ENCODE measurements at regions not wholly inside any gene's neighbourhood (a gene's known extent, or its start where the extent isn't known, plus 50 kb on each side); places are given as distances from the start of the nearest gene placed in this dataset.

- DNase-seq (ENCODE audit: low spot score): no peak
- no peak for TF ChIP-seq CTCF (IDR thresholded peaks at IDR 0.05; ENCODE audit: borderline replicate concordance, control extremely low read depth, extremely low read depth, insufficient read depth, missing control alignments)
- in situ Hi-C loops (cut with MboI; ENCODE audit: low sequenced_read_pairs, unreplicated experiment): no loop called here
These were observed 1654.6 kb upstream of the RAG2 start for GRCh38 chr11:38252620-38253019.

GRCh38 chr11:38246451-38246850, 1648.4 kb upstream of the RAG2 start:
- DNase-seq (ENCODE audit: low spot score): no peak
- in situ Hi-C loops (cut with MboI; ENCODE audit: low sequenced_read_pairs, unreplicated experiment): no loop called here
- TF ChIP-seq CTCF (IDR thresholded peaks at IDR 0.05; ENCODE audit: borderline replicate concordance, control extremely low read depth, extremely low read depth, insufficient read depth, missing control alignments): no peak

- in situ Hi-C loops (cut with MboI; ENCODE audit: low sequenced_read_pairs, unreplicated experiment): no loop called here
- TF ChIP-seq CTCF (IDR thresholded peaks at IDR 0.05; ENCODE audit: borderline replicate concordance, control extremely low read depth, extremely low read depth, insufficient read depth, missing control alignments): no peak
- DNase-seq (ENCODE audit: low spot score): no peak
These were observed 1628.6 kb upstream of the RAG2 start for GRCh38 chr11:38226684-38227083.

DNA sequence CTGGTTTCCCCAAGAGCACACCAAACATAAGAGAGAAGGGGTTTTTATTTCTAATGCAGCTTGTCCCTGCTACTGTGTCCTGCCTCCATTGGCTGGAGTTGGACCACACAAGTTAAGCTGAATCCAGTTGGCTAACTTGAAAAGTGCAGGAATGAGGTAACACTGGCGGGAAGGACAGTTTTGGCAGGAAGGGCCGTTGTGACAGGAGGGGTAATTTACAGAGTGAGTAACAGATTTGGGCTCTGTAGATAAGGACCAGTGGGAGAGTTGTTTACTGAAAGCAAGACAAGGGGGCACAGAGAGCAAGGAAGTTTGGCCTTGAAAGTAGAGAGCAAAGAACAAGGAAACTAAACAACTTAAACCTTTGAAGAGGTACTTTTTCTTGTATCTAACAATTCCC, 1623.3 kb upstream of the RAG2 start:
- in situ Hi-C loops (cut with MboI; ENCODE audit: low sequenced_read_pairs, unreplicated experiment): no loop called here
- no peak for TF ChIP-seq CTCF (IDR thresholded peaks at IDR 0.05; ENCODE audit: borderline replicate concordance, control extremely low read depth, extremely low read depth, insufficient read depth, missing control alignments)
- DNase-seq (ENCODE audit: low spot score): no peak

- in situ Hi-C loops (cut with MboI; ENCODE audit: low sequenced_read_pairs, unreplicated experiment): no loop called here
- no peak for TF ChIP-seq CTCF (IDR thresholded peaks at IDR 0.05; ENCODE audit: borderline replicate concordance, control extremely low read depth, extremely low read depth, insufficient read depth, missing control alignments)
- no peak for DNase-seq (ENCODE audit: low spot score)
These were observed 1621.6 kb upstream of the RAG2 start for GRCh38 chr11:38219636-38220035.

DNA sequence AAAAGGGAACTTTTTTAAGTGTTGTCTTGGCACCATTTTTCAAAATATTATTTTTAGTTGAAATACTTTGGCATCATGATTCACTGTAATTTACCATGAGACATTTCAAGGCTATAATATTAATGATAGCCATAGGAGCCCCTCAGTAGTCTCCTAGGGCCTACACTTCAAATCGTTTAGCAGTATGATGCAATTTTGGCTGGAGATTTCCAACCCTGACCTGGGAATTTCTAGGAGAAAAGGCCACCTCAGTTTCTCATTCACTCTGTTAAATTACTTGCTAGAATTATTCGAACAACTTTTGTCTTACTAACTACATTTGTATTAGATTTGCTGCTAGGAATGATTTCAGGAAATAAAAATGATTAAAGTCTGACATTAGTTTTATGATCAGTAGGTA, 1610.9 kb upstream of the RAG2 start:
- no peak for DNase-seq (ENCODE audit: low spot score)
- in situ Hi-C loops (cut with MboI; ENCODE audit: low sequenced_read_pairs, unreplicated experiment): no loop called here
- no peak for TF ChIP-seq CTCF (IDR thresholded peaks at IDR 0.05; ENCODE audit: borderline replicate concordance, control extremely low read depth, extremely low read depth, insufficient read depth, missing control alignments)

DNA sequence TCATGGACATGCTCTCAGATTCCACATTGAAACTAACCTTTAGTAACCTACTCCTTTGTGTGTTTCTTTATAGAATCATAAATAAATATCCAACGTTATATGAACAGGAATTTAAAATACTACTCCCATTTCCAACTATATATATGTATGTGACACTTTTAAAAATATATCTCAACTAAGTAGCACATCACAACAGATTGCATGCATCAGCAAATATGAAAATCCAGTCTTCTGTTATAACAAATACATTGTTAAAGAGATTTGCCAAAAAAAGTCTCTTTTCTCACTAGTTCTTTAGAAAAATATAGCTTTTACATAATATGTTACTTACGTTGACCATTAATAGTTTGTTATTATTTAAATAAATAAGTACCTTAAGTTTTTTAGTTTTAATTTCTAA, 1608.6 kb upstream of the RAG2 start:
- TF ChIP-seq CTCF (IDR thresholded peaks at IDR 0.05; ENCODE audit: borderline replicate concordance, control extremely low read depth, extremely low read depth, insufficient read depth, missing control alignments): no peak
- no peak for DNase-seq (ENCODE audit: low spot score)
- in situ Hi-C loops (cut with MboI; ENCODE audit: low sequenced_read_pairs, unreplicated experiment): no loop called here

Data from GM13976 (cell line).